HepG2 (cell line): ENCODE measurements at regions not wholly inside any gene's neighbourhood (a gene's known extent, or its start where the extent isn't known, plus 50 kb on each side); places are given as distances from the start of the nearest gene placed in this dataset.

ENCODE experiments used
- ATAC-seq: fragments of 200-7000 bp; cut with Tn5 transposase; 3 replicates; pipeline ENCODE4 v1.9.1; 2020; ENCODE audit warnings: mild to moderate bottlenecking, moderate library complexity
- BruUV-seq: library from RNA; stranded (reverse); fragments of 400-500 nt; replicated peaks from 2 replicates; lab custom pipeline; 2021; lab: Mats Ljungman, UMichigan
- CTCF ChIA-PET: fragments of 300-600 bp; formaldehyde crosslinking; extraction: SDS; loops from one replicate; lab custom pipeline; 2021; ENCODE audit warnings: low total read pairs, inconsistent platforms, low intra/inter-chr PET ratio; lab: Yijun Ruan, JAX
- POLR2A ChIA-PET: fragments of 350-600 bp; sonication (Branson Sonifier 250); formaldehyde crosslinking; loops from one replicate; lab custom pipeline; 2020; ENCODE audit warnings: antibody characterized with exemption, inconsistent platforms; lab: Yijun Ruan, JAX
- DNase-seq: peaks from one replicate; pipeline ENCODE4 v3.0.0-alpha.2; 2015; ENCODE audit warnings: low spot score
- FAIRE-seq: peaks from 3 replicates; lab custom pipeline; 2011; peaks lifted over from hg19 to GRCh38; lab: Jason Lieb, UNC
- H2AFZ ChIP-seq: one replicate; pipeline ENCODE4 v1.6.1; 2011; ENCODE audit warnings: low read length, inconsistent platforms
- H3K27ac ChIP-seq: fragments of 300-600 bp; 3 replicates; pipeline ENCODE4 v1.8.0; 2011; ENCODE audit warnings: mixed run types, mild to moderate bottlenecking, mixed read lengths, low read length, inconsistent platforms; ENCODE audit not compliant: insufficient read depth; ENCODE audit errors: extremely low read length
- H3K27me3 ChIP-seq, 2 experiments: fragments of 200-600 bp in 1 of 2; 2 replicates in 1 of 2; 3 replicates in 1 of 2; pipeline versions ENCODE4 v1.6.0 to v1.8.0; 2011; ENCODE audit warnings: low read length in 2 of 2, mild to moderate bottlenecking in 2 of 2, moderate library complexity in 2 of 2, inconsistent platforms in 1 of 2; ENCODE audit not compliant: insufficient read depth in 2 of 2, control insufficient read depth in 1 of 2
- H3K36me3 ChIP-seq, 2 experiments: fragments of 200-600 bp in 1 of 2; replicated peaks in 1 of 2; 2 replicates in 1 of 2; 3 replicates in 1 of 2; pipeline versions ENCODE4 v1.5.1 to v1.8.0; 2011; ENCODE audit warnings: low read length in 2 of 2, inconsistent platforms in 1 of 2; ENCODE audit not compliant: insufficient read depth in 2 of 2, control insufficient read depth in 1 of 2
- H3K4me1 ChIP-seq: 2 replicates; pipeline ENCODE4 v1.5.1; 2012; ENCODE audit warnings: low read length, inconsistent platforms; ENCODE audit not compliant: insufficient read depth
- H3K4me2 ChIP-seq: 2 replicates; pipeline ENCODE4 v1.6.0; 2011; ENCODE audit warnings: low read depth, low read length, inconsistent platforms
- H3K4me3 ChIP-seq, 3 experiments: fragments of 200-600 bp in 1 of 3; sonication (generic), shearing (Covaris generic) in 1 of 3; replicated peaks in 1 of 3; 2 replicates each; pipeline ENCODE4 v1.5.1; 2011 to 2016; ENCODE audit warnings: low read length in 3 of 3, inconsistent platforms in 2 of 3, low read depth in 2 of 3, mild to moderate bottlenecking in 2 of 3, control low read depth in 1 of 3, mixed read lengths in 1 of 3; ENCODE audit not compliant: insufficient read depth in 1 of 3
- H3K79me2 ChIP-seq: one replicate; pipeline ENCODE4 v1.6.1; 2011; ENCODE audit warnings: low read length, inconsistent platforms; ENCODE audit not compliant: insufficient read depth
- H3K9ac ChIP-seq: 2 replicates; pipeline ENCODE4 v1.6.0; 2011; ENCODE audit warnings: mild to moderate bottlenecking, low read depth, low read length, inconsistent platforms; ENCODE audit not compliant: insufficient read depth
- H3K9me3 ChIP-seq: 2 replicates; pipeline ENCODE4 v1.5.1; 2012; ENCODE audit warnings: mild to moderate bottlenecking, low read length
- H4K20me1 ChIP-seq: 2 replicates; pipeline ENCODE4 v1.6.0; 2011; ENCODE audit warnings: inconsistent platforms, mild to moderate bottlenecking, low read length, moderate library complexity; ENCODE audit not compliant: insufficient read depth
- ARNTL ChIP-seq: sonication (generic); formaldehyde crosslinking; IDR thresholded peaks from 2 replicates; pipeline ENCODE4 v1.4.0; 2020; ENCODE audit warnings: mild to moderate bottlenecking, missing genetic modification reagents
- ETV5 ChIP-seq: IDR thresholded peaks from 2 replicates; pipeline ENCODE4 v1.6.1; 2018; ENCODE audit warnings: missing biosample characterization, missing genetic modification reagents, inconsistent platforms, borderline replicate concordance
- JDP2 ChIP-seq: sonication (generic); formaldehyde crosslinking; IDR thresholded peaks from 2 replicates; pipeline ENCODE4 v1.8.1; 2022; ENCODE audit warnings: missing genetic modification reagents, borderline replicate concordance
- MAZ ChIP-seq, 2 experiments: sonication (generic) in 1 of 2; formaldehyde crosslinking in 1 of 2; IDR thresholded peaks; 2 replicates each; pipeline versions ENCODE4 v1.5.0 to v1.6.1; 2012 to 2020; ENCODE audit warnings: low read depth in 2 of 2, mild to moderate bottlenecking in 2 of 2, borderline replicate concordance in 1 of 2, improper control_type of control experiment in 1 of 2, low read length in 1 of 2, missing genetic modification reagents in 1 of 2, moderate library complexity in 1 of 2
- NFKB2 ChIP-seq: sonication (generic); formaldehyde crosslinking; IDR thresholded peaks from 2 replicates; pipeline ENCODE4 v1.4.0; 2020; ENCODE audit warnings: missing genetic modification reagents, borderline replicate concordance
- PAWR ChIP-seq: sonication (generic); formaldehyde crosslinking; IDR thresholded peaks from 2 replicates; pipeline ENCODE4 v1.4.0; 2020; ENCODE audit warnings: missing genetic modification reagents, mild to moderate bottlenecking, borderline replicate concordance
- REPIN1 ChIP-seq: sonication (generic); formaldehyde crosslinking; IDR thresholded peaks from 2 replicates; pipeline ENCODE4 v1.8.0; 2022; ENCODE audit warnings: missing genetic modification reagents, low read depth, mild to moderate bottlenecking, borderline replicate concordance
- SAP130 ChIP-seq: IDR thresholded peaks from 2 replicates; pipeline ENCODE4 v1.6.1; 2016; ENCODE audit warnings: low read depth
- XBP1 ChIP-seq: sonication (generic); formaldehyde crosslinking; IDR thresholded peaks from 2 replicates; pipeline ENCODE4 v1.5.0; 2020; ENCODE audit warnings: missing genetic modification reagents
- ZC3H4 ChIP-seq: sonication (generic); formaldehyde crosslinking; IDR thresholded peaks from 2 replicates; pipeline ENCODE4 v1.4.0; 2020; ENCODE audit warnings: missing genetic modification reagents, borderline replicate concordance
- ZMYM4 ChIP-seq: sonication (generic); formaldehyde crosslinking; IDR thresholded peaks from 2 replicates; pipeline ENCODE4 v1.8.1; 2023; ENCODE audit warnings: mild to moderate bottlenecking, missing genetic modification reagents
- ZNF121 ChIP-seq: sonication (generic); formaldehyde crosslinking; IDR thresholded peaks from 2 replicates; pipeline ENCODE4 v1.5.0; 2020; ENCODE audit warnings: mild to moderate bottlenecking, missing genetic modification reagents
- ZNF136 ChIP-seq: sonication (generic); formaldehyde crosslinking; IDR thresholded peaks from 2 replicates; pipeline ENCODE4 v1.8.1; 2022; ENCODE audit warnings: low read depth, mild to moderate bottlenecking, moderate library complexity, missing genetic modification reagents
- ZNF180 ChIP-seq: sonication (generic); formaldehyde crosslinking; IDR thresholded peaks from 2 replicates; pipeline ENCODE4 v1.4.0; 2020; ENCODE audit warnings: low read depth, missing genetic modification reagents, borderline replicate concordance
- ZNF343 ChIP-seq: sonication (generic); formaldehyde crosslinking; IDR thresholded peaks from 2 replicates; pipeline ENCODE4 v1.4.0; 2020; ENCODE audit warnings: mild to moderate bottlenecking, missing genetic modification reagents
- ZNF546 ChIP-seq: sonication (generic); formaldehyde crosslinking; conservative IDR thresholded peaks from 2 replicates; pipeline ENCODE4 v1.8.1; 2023; ENCODE audit warnings: mild to moderate bottlenecking, missing genetic modification reagents
- ZNF878 ChIP-seq: sonication (generic); formaldehyde crosslinking; IDR thresholded peaks from 2 replicates; pipeline ENCODE4 v1.8.1; 2023; ENCODE audit warnings: mild to moderate bottlenecking, missing genetic modification reagents, moderate library complexity
- WGBS: methylation state at CpG from one replicate; pipeline ENCODE4 v1.1.6; 2017; ENCODE audit warnings: low lambda C conversion rate; 5-methylcytosine and 5-hydroxymethylcytosine counted together
- in situ Hi-C: cut with HindIII; loops from 2 replicates; pipeline ENCODE4 v1.10.0; 2017; ENCODE audit warnings: low pct_unique_long_range_greater_than_20kb; ENCODE audit not compliant: extremely low pct_ligation_motif_present
- intact Hi-C: fragments of 100-400 bp; cut with micrococcal nuclease; formaldehyde crosslinking; loops from one replicate; pipeline ENCODE4 v1.10.0; 2022; ENCODE audit not compliant: unreplicated experiment
- TF ChIP-seq, protein P1 (sequence below): sonication (generic); formaldehyde crosslinking; conservative IDR thresholded peaks from 2 replicates; pipeline ENCODE4 v1.8.1; 2023; ENCODE audit warnings: missing genetic modification reagents
- TF ChIP-seq, protein P2 (sequence below): sonication (generic); formaldehyde crosslinking; IDR thresholded peaks from 2 replicates; pipeline ENCODE4 v1.8.1; 2023; ENCODE audit warnings: mild to moderate bottlenecking, missing genetic modification reagents
- TF ChIP-seq, protein P3 (sequence below): sonication (generic); formaldehyde crosslinking; IDR thresholded peaks from 2 replicates; pipeline ENCODE4 v1.4.0; 2020; ENCODE audit warnings: mild to moderate bottlenecking, missing genetic modification reagents

DNA sequence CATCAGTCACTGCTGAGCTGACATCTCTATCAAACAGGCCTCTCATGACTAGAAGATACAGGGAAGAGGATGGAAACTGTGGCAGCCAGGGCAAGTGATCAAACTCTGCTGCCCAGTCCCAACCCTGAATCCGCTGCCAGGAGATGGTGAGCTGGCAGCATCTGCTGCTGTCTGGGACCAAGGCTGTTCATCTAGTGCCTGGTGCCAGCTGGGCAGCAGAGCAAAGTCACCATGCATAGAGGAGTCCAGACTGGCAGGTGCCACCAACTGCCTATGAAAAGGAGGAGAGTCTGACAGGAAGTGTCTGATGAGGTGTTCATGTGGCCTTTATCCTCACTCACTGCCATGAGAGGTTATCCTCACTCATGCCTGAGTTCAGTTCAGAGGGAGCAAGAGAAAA is 518.9 kb downstream of the MID1IP1 start:
- no peaks in the 10 kb centered on the region for H3K36me3 ChIP-seq
- CTCF ChIA-PET: no interaction called here
- in situ Hi-C loops: no loop called here

DNA sequence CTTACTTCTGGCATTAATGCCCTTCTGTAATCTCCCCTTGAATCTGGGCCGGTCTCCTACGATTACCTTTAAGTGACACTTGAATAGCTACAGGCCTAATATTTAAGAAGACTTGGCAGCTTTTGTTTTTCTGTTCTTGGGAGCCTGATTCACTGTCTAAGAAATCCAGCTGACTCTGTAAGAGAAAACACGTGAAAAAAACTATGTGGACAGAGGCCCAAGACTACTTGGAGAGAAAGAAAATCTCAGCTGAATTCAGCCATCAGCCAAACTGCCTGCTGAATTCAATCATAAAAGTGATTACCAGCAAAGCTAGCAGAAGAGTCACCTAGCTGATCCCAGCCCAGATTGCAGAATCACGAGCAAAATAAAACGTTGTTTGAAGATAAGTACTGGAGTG is 521.2 kb downstream of the MID1IP1 start:
- Histone ChIP-seq H4K20me1 (no peaks in the 10 kb centered on the region), H3K4me2 (no peak overlapping the region), H3K27ac (no peak overlapping the region), H3K27me3 (no peaks in the 10 kb centered on the region), H3K79me2 (no peaks in the 10 kb centered on the region), H3K9ac (no peak overlapping the region), H3K9me3 (no peaks in the 10 kb centered on the region), H3K4me3 (no peak overlapping the region), H3K4me1 (no peaks in the 10 kb centered on the region), H3K36me3 (no peaks in the 10 kb centered on the region), H2AFZ (no peak overlapping the region)
- DNase-seq: no peak
- ATAC-seq: no peak
- intact Hi-C loops (no loop called here), in situ Hi-C loops (no loop called here)
- ChIA-PET POLR2A (no interaction called here), CTCF (no interaction called here)
- no peak for FAIRE-seq
- no TSS peak for BruUV-seq
- 0% methylated on average over 4 of the region's 5 CpGs for WGBS
- TF ChIP-seq SAP130 (CRISPR knock-in tag) (no peak), ZNF121 (CRISPR knock-in tag) (no peak), ETV5 (no peak), NFKB2 (CRISPR knock-in tag) (no peak), MAZ (IDR thresholded peaks at IDR 0.05; ENCODE audit: borderline replicate concordance, low read depth, low read length) (no peak), MAZ (CRISPR knock-in tag; IDR thresholded peaks at IDR 0.05; ENCODE audit: low read depth) (no peak), ZNF180 (CRISPR knock-in tag) (no peak), ZNF343 (CRISPR knock-in tag) (no peak), ZNF546 (CRISPR knock-in tag) (no peak), JDP2 (CRISPR knock-in tag) (no peak), ZC3H4 (no peak), ZMYM4 (no peak), PAWR (no peak), ARNTL (no peak)
- TF ChIP-seq, protein P1, sequence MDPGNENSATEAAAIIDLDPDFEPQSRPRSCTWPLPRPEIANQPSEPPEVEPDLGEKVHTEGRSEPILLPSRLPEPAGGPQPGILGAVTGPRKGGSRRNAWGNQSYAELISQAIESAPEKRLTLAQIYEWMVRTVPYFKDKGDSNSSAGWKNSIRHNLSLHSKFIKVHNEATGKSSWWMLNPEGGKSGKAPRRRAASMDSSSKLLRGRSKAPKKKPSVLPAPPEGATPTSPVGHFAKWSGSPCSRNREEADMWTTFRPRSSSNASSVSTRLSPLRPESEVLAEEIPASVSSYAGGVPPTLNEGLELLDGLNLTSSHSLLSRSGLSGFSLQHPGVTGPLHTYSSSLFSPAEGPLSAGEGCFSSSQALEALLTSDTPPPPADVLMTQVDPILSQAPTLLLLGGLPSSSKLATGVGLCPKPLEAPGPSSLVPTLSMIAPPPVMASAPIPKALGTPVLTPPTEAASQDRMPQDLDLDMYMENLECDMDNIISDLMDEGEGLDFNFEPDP (CRISPR knock-in tag): no peak

More for the DNA sequence above, 518.9 kb downstream of the MID1IP1 start:
- intact Hi-C loops: no loop called here
- ATAC-seq (no peak), DNase-seq (no peak), FAIRE-seq (no peak)
- Histone ChIP-seq H3K79me2 (no peaks in the 10 kb centered on the region), H3K4me1 (no peaks in the 10 kb centered on the region), H3K4me3 (no peak overlapping the region), H2AFZ (no peak overlapping the region), H3K27me3 (no peaks in the 10 kb centered on the region), H3K27ac (no peak overlapping the region), H4K20me1 (no peaks in the 10 kb centered on the region), H3K9ac (no peak overlapping the region), H3K9me3 (no peaks in the 10 kb centered on the region), H3K4me2 (no peak overlapping the region)
- 0% methylated on average over 1 of the region's 1 CpG for WGBS
- BruUV-seq: no TSS peak
- POLR2A ChIA-PET: no interaction called here
- TF ChIP-seq ZNF878 (CRISPR knock-in tag) (no peak), REPIN1 (CRISPR knock-in tag) (no peak), ZNF136 (CRISPR knock-in tag) (no peak), XBP1 (CRISPR knock-in tag) (no peak)
- TF ChIP-seq, protein P2, sequence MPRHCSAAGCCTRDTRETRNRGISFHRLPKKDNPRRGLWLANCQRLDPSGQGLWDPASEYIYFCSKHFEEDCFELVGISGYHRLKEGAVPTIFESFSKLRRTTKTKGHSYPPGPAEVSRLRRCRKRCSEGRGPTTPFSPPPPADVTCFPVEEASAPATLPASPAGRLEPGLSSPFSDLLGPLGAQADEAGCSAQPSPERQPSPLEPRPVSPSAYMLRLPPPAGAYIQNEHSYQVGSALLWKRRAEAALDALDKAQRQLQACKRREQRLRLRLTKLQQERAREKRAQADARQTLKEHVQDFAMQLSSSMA (CRISPR knock-in tag): no peak
- TF ChIP-seq, protein P3, sequence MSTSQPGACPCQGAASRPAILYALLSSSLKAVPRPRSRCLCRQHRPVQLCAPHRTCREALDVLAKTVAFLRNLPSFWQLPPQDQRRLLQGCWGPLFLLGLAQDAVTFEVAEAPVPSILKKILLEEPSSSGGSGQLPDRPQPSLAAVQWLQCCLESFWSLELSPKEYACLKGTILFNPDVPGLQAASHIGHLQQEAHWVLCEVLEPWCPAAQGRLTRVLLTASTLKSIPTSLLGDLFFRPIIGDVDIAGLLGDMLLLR: no peak
